HFF-Myc (cell line): ENCODE measurements at regions not wholly inside any gene's neighbourhood (a gene's known extent, or its start where the extent isn't known, plus 50 kb on each side); places are given as distances from the start of the nearest gene placed in this dataset.

Experiments
- DNase-seq: peaks from one replicate; pipeline ENCODE4 v3.0.0-alpha.2; 2011; ENCODE audit warnings: low read depth; ENCODE audit errors: extremely low read depth
- H3K4me3 ChIP-seq: replicated peaks from 2 replicates; pipeline ENCODE4 v1.5.1; 2011; ENCODE audit warnings: low read depth, mild to moderate bottlenecking, control low read depth, low read length
- CTCF ChIP-seq: IDR thresholded peaks from 2 replicates; pipeline ENCODE4 v1.5.1; 2012; ENCODE audit warnings: mild to moderate bottlenecking, low read depth, low read length, control low read depth; ENCODE audit errors: missing control alignments

GRCh38 chr16:72565106-72565505, 393.2 kb upstream of the PMFBP1 start:
- no peak for TF ChIP-seq CTCF
- no peak overlapping the region for H3K4me3 ChIP-seq
- no peak for DNase-seq

- no peak for TF ChIP-seq CTCF
- no peak overlapping the region for H3K4me3 ChIP-seq
- DNase-seq = no peak
Observed at GRCh38 chr16:72560617-72561016, 388.7 kb upstream of the PMFBP1 start.

DNA sequence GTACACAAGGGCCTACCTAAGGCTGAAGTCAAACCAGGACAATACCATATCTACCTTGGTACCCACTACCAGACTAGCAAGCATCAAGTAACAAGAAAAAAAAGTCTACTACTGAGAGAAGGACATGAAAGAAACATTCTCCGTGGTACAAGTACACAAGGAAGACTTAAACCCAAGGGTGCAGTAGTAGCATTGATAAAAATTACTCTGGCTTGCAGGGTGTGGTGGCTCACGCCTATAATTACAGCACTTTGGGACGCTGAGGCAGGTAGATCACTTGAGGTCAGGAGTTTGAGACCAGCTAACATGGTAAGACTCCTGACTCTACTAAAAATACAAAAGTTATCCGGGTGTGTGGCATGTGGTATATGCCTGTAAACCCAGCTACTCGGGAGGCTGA, 386.5 kb upstream of the PMFBP1 start:
- TF ChIP-seq CTCF = no peak
- H3K4me3 ChIP-seq = no peak overlapping the region
- no peak for DNase-seq

DNA sequence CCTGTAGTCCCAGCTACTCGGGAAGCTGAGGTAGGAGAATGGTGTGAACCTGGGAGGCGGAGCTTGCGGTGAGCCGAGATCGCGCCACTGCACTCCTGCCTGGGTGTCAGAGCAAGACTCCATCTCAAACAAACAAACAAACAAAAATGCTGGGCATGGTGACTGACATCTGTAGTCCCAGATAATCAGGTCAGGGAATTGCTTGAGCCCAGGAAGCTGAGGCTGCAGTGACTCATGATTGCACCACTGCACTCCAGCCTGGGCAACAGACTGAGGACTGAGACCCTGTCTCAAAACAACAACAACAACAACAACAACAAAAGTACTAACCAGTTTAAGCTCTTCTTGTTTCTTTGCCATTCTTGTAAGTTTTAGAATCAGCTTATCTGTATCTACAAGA, 383.0 kb upstream of the PMFBP1 start:
- TF ChIP-seq CTCF = no peak
- H3K4me3 ChIP-seq = no peak overlapping the region
- DNase-seq = no peak

GRCh38 chr16:72552654-72553053, 380.7 kb upstream of the PMFBP1 start:
- DNase-seq = no peak
- H3K4me3 ChIP-seq = no peak overlapping the region
- no peak for TF ChIP-seq CTCF

- TF ChIP-seq CTCF = no peak
- no peak overlapping the region for H3K4me3 ChIP-seq
- DNase-seq = no peak
Observed at GRCh38 chr16:72551649-72552048, 379.7 kb upstream of the PMFBP1 start.

DNA sequence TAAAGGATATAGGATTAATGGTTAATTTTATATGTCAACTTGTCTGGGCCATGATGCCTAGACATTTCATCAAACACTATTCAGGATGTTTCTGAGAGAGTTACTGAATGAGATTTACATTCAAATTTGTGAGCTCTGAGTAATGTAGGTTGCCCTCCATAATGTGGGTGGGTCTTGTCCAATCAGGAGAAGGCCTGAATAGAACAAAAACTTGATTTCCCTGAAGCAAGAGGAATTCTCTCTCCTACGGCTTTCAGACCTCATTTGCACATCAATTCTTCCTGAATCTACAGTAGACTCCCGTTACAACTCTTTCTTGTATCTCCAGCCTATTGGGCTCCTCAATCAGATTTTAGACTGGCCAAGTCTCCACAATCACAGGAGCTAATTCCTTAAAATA, 377.9 kb upstream of the PMFBP1 start:
- no peak overlapping the region for H3K4me3 ChIP-seq
- DNase-seq = no peak
- no peak for TF ChIP-seq CTCF
